ENCODE measurements at regions not wholly inside any gene's neighbourhood (a gene's known extent, or its start where the extent isn't known, plus 50 kb on each side); places are given as distances from the start of the nearest gene placed in this dataset.

GRCh38 chr6:40340957-40341356 is 246.2 kb downstream of the LRFN2 start:
- DNase-seq, result no peak

GRCh38 chr6:40340196-40340595 is 247.0 kb downstream of the LRFN2 start:
- DNase-seq, result no peak

DNA sequence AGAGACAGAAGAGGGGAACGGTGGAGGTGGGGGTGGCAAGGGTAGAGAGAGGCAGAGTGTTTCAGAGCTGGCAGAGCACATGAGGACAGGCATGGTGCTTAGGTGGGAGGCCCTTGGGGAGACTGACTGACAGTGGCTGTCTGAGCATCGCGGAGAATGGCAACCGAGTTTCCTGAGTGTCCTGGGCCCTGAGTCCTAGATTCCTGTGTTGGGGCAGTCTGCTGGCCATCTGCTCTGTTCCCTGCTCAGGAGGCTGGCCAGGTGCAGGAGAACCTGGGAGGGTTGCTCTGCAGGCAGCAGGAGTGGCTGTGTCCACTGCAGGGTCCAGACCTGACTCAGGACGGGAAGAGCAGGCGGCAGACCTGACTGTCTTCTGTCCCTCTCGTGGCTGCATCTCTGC is 248.9 kb downstream of the LRFN2 start:
- no peak for DNase-seq

DNA sequence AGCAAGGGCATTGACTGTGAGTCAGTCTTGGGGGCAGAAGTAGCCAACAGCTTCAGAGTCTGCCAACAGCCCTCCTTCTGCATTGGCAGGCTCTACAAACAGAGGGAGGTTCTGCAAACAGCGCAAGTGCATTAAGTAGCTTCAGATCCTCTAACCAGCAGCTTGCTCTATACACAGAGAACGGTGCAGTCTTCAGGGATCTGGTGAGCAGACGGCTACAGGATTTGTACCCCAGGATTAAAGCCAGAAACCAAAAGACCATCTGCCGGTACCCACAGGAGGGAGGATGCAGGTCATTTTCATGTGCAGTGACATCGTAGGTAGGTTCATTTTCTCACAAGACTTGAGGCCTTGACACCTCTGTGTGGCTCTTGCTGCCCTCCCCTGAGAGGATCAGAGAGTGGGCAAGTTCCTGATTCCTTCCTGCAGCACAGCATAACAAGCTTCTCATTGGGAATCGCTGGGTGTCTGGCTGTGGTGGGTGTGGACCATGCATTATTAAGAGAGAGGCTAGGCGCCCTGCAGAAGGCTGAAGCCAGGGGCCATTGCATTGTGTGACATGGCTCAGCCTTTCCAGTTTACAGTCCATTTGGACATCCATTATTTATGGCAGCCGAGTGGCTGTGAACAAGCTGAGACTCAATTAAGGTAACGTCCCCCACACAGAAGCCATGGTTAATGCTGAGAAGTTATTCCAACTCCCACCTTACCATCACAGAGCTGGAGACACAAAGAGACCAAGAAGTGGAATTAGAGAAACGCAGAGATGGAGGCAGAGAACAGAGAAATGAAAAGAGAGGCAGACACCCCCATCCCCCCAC is 250.0 kb downstream of the LRFN2 start:
- DNase-seq, result no peak

DNA sequence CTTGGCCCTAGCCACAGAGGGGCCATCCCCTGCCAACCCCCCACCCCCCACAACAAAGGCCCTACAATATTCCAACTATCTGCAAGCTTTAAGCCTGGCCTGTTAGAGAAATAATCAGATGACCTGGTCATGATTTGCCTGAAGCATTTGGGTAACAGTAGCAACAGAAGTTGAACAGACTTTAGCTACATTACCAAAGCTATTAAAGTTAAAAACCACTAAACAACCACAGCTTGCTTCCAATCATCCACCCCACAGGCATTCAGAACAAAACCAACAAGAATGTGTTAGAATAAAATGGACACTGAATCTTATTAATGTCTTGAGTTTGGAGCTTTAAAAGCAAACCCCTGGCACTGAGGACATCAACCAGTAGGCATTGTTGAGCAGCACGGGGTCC is 250.9 kb downstream of the LRFN2 start:
- DNase-seq, result no peak

DNA sequence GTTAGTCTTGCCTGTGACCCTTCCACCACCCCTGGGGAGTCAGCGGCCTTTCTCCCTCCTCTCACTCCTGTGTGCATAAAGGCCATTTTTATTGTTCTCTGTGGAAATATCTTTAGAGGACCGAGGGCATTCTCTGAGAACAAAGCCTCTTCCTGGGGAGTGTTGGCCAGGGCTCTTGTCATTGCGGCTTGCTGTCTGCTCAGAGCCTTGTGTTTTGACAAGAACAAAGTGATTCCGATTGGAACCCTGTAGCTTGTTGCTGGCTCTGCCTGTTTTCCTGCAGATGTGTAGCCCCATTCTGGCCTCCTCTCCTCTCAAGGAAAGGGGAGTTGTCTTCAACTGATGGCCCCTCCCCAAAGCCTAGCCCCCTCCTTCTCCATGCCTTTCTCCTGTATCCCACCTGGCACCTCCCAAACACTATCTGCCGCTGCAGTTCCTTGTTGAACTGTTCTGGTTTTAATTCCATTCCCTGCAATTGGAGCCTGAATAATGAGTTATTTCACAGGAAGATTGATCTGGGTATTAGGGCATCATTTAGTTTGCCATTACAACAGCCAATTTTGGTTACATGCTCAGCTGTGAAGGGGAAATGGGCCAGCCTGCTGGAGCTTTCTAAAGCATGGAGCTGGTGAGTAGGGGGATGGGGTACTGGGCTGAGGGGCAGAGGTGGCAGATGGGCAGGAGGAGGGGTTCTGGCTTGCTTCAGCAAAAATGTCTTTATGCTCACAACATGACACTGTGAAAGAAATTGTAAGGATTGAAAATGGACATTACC is 252.5 kb downstream of the LRFN2 start:
- DNase-seq, result no peak

DNA sequence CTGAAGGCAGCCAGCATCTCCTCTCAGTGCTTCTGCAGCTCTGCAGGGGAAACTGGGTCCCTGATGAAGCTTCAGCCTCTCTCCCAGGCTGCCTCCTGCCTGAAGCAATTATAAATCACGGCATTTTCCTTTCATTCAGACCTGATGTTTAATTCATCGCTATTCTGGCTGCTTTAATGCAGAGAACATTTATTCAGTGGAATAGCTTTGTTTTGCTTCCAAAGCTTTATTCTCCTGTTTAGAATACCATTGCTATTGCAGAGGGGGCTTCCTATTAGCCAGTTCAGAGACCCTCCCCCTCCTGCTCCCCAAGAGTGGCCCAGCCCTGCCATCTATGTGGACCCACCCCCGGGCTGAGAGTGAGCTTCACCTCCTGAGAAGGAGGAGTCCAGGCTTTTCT is 255.6 kb downstream of the LRFN2 start:
- no peak for DNase-seq

DNA sequence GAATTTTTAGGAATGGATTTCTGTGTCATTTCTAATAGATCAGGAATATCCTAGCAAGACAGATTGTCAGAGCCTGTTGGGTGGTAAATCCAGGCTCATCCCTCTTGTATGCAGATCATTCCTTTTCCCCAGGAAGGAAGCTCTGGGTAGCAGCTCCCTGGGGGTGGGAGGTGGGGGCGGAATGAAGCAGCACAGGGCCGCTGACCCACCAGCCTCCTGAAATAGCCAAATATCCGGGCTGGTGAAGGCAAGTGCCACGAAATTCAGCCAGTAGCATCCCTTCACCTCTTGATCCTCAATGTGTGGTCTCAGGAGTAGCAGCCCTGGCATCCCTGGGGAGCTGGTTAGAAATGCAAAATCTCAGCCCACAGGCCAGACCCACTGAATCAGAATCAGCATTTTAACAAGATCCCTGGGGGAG is 256.9 kb downstream of the LRFN2 start:
- DNase-seq, result no peak

DNA sequence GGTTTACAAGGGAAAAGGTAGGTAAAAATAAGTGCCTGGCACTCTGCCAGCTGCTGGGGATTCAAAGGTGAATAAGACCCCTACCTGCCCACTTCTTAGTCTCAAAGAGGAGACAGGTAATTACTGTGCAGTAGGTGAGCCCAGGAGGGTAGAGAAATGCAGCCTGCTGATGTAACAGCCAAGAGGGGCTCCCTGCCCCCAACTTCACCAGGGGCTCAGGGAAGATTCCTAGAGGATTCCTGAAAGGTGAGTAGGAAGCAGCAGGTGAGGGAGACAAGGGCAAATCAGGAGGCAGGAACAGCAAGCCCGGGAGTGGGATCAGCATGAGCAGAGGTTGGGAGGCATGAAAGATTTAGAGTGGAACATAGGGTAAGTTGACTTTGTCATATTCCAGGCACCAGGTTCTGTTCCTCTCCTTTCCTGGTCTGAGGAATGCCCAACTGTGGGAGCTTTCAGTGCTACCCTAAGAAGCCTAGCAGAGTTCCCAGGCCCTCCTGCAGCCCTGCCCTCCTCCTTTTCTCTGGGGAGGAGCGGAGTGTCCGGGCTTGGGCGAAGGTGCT is 258.1 kb downstream of the LRFN2 start:
- DNase-seq, result no peak

- no peak for DNase-seq
Measured at GRCh38 chr6:40328386-40328985, 258.7 kb downstream of the LRFN2 start.

DNA sequence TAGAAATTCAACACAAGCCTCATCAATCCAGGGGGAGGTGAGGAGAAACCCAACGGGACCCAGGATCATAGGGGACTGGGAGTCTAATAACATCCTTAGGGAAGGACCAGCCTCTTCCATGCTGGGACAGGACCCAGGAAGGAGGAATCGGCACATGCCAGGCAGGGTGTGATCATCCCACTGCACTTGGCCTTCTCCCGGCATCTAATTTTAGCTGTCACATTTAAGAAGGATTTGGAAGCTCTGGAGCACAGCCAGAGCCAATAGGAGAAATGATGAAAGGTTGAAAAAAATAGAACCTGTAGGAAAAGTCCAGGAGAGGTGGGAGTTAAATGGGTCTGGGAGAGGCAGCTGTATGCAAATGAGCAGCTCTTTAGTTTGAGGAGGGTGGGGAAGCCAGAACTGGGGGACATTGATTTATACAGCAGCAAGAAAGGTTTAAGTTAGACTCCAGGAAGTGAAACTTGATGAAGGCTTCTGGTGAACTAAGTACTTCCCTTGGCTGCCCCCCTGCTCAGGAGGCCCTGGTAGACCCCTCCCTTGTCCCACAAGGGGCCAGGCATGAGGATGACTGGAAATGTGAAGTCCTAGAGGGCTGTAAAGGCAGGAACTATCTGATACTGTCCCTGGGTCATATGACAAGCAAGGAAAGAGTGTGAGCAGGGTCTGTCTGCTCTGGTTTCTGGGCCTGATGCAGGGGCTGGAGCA is 260.3 kb downstream of the LRFN2 start:
- DNase-seq, result no peak

DNA sequence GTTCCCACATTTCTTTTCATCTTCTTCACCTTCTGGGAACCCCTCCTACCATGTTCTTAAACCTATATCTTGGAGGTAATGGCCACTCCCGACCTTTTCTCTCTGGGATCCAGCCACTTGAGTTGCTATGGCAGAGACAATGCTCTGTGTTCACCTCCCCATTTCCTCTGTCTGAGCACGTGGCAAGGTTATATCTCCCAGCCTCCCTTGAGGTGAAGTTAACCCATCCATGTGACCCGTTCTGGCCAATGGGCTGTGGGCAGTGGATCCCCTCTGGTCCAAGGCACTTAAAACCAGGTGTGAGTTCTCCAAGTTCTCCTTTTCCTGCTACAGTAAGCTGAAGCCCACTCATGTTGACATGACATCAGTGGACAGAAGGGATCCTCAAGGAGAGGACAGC is 261.4 kb downstream of the LRFN2 start:
- DNase-seq, result no peak

- DNase-seq, result no peak
Measured at GRCh38 chr6:40325041-40325440, 262.1 kb downstream of the LRFN2 start.

- DNase-seq, result no peak
Measured at GRCh38 chr6:40323881-40324634, 263.1 kb downstream of the LRFN2 start.

DNA sequence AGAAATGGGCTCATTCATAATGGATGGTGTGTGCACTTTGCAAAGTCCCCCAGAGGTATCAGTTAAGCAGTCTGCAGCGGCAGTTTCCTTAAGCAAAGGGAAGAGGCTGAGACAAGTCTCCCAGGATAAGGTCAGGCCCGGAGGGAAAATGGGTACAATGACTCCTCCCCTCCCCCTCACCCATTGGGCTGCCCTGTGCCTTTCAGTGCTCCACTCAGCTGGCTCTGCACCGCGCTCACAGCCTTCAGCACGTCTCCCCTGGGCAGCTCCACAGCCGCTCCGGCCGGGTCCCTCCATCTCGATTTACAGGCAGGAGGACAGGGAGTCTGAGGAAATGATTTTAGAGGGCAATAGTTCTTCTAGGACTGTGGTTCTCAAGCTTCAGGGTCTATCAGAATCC is 264.8 kb downstream of the LRFN2 start:
- no peak for DNase-seq

DNA sequence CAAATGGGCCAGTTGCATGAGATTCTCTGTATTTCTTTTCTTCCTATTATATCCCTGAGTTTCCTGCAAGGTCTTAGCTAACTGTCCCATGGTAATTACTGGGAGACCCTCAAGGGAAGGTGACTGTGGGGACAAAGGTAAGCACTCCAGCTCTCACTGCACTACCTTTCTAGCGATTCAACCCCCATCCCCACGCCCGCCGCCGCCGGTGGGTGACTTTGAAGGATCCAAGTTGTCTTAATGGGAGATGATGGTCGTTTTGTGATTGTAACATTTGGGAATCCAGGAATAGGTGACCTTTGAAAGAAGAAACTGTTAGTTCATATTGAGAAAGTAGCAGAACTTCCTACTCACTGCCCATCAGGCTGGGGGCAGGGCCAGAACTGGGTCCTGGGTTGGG is 265.5 kb downstream of the LRFN2 start:
- DNase-seq, result no peak

DNA sequence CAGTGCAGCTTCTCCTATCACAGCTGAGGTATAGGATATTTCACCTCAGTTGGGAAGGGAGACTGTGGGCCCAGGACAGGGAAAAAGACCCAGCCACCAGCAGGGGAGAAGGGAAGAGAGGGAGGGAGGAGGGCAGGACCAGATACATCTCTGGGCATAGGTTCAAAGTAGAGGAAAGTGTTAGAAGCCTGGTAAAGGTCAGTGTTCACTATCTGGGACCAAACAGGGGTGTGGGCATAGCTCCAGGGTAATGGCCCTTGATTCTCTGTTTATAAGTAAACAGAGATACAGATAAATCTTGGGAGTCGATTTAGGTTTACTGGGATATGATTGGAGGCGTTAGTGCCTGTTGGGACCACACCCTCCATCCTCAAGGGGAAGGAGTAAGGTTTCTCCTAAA is 266.2 kb downstream of the LRFN2 start:
- no peak for DNase-seq

- no peak for DNase-seq
Measured at GRCh38 chr6:40320441-40320840, 266.7 kb downstream of the LRFN2 start.

GRCh38 chr6:40319124-40319523 is 268.0 kb downstream of the LRFN2 start:
- no peak for DNase-seq

DNA sequence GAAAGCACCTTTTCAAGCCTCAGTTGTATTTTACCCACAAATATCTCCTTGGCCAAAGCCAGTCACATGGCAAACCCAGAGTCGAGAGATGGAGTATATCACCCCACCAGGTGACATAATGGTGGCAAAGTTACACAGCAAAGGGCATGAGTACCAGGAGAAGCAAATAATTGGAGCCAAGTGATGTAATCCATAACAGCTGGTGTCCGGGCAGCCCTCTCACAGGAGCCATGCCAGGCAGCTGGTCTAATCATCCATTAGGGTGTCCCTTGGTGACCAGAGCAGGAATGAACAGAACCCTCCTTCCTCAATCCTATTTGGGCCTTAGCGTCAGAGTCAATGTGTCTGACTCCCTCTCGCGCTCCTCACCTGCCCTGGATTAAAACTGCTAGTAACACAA is 272.1 kb downstream of the LRFN2 start:
- no peak for DNase-seq

- DNase-seq, result no peak
Measured at GRCh38 chr6:40313582-40313981, 273.6 kb downstream of the LRFN2 start.
